ENCODE measurements at regions not wholly inside any gene's neighbourhood (a gene's known extent, or its start where the extent isn't known, plus 50 kb on each side); places are given as distances from the start of the nearest gene placed in this dataset.

GRCh38 chr16:6955303-6955702, 377.3 kb upstream of the RBFOX1 start:
- TF ChIP-seq CTCF (IDR thresholded peaks at IDR 0.05 in 4 of 5, conservative IDR thresholded peaks at IDR 0.05 in 1 of 5), result no peak
- TF ChIP-seq POLR2A (IDR thresholded peaks at IDR 0.05), result no peak
